Thoracic aorta (tissue), 2 donors: ENCODE measurements at regions not wholly inside any gene's neighbourhood (a gene's known extent, or its start where the extent isn't known, plus 50 kb on each side); places are given as distances from the start of the nearest gene placed in this dataset.

Experiments
- ATAC-seq: fragments of 150-250 bp; one replicate; pipeline ENCODE4 v1.8.0; 2017; ENCODE audit warnings: low read depth; ENCODE audit not compliant: insufficient number of reproducible peaks, low FRiP score
- DNase-seq: peaks from one replicate; pipeline ENCODE4 v3.0.0-alpha.2; 2020; ENCODE audit warnings: low spot score
- H3K27ac ChIP-seq, 2 donors: fragments of 200-600 bp; sonication (generic); 1 replicate in 1 of 2; 2 replicates in 1 of 2; pipeline ENCODE4 v1.5.1; 2016; ENCODE audit warnings: mild to moderate bottlenecking in 2 of 2, moderate library complexity in 2 of 2
- H3K27me3 ChIP-seq: fragments of 200-600 bp; sonication (generic); replicated peaks from 2 replicates; pipeline ENCODE4 v1.6.0; 2016; ENCODE audit warnings: mild to moderate bottlenecking; ENCODE audit not compliant: insufficient read depth
- H3K36me3 ChIP-seq: fragments of 200-600 bp; sonication (generic); one replicate; pipeline ENCODE4 v1.5.1; 2016
- H3K4me1 ChIP-seq, 2 donors: fragments of 200-600 bp; sonication (generic); 1 replicate in 1 of 2; 2 replicates in 1 of 2; pipeline versions ENCODE4 v1.5.1 to v1.6.0; 2016; ENCODE audit warnings: low read depth in 2 of 2, mild to moderate bottlenecking in 1 of 2; ENCODE audit not compliant: control insufficient read depth in 1 of 2
- H3K4me3 ChIP-seq: fragments of 200-600 bp; sonication (generic); 2 replicates; pipeline ENCODE4 v1.5.1; 2016; ENCODE audit warnings: mild to moderate bottlenecking
- H3K9me3 ChIP-seq: fragments of 200-600 bp; sonication (generic); 2 replicates; pipeline ENCODE4 v1.5.1; 2016
- TF ChIP-seq, protein P1 (sequence below): fragments of 200-600 bp; sonication (generic); IDR thresholded peaks from one replicate; pipeline ENCODE4 v1.5.1; 2019; ENCODE audit warnings: antibody characterized with exemption

DNA sequence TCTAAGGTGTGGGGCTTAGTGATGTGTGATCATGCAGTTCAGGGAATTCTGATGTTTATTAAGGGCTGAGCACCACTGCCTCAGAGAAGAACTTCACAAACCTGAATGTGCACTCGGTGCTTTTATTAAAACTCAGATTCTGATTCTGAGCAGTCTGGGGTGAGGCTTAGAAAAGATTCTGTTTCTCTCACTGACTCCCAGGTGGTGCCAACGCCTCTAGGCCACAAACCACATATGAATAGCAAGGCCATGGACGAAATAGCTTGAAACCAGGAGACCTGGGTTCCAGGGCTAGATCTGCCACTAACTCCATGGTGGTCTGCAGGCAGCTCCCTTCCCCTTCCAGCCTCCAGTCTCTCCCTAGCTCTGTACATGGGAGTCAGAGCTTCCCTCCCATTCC lies 169.1 kb downstream of the HS3ST3B1 start:
- no peaks in the 10 kb centered on the region for H3K9me3 ChIP-seq
- H3K27me3 ChIP-seq = no peaks in the 10 kb centered on the region
- TF ChIP-seq, protein P1, sequence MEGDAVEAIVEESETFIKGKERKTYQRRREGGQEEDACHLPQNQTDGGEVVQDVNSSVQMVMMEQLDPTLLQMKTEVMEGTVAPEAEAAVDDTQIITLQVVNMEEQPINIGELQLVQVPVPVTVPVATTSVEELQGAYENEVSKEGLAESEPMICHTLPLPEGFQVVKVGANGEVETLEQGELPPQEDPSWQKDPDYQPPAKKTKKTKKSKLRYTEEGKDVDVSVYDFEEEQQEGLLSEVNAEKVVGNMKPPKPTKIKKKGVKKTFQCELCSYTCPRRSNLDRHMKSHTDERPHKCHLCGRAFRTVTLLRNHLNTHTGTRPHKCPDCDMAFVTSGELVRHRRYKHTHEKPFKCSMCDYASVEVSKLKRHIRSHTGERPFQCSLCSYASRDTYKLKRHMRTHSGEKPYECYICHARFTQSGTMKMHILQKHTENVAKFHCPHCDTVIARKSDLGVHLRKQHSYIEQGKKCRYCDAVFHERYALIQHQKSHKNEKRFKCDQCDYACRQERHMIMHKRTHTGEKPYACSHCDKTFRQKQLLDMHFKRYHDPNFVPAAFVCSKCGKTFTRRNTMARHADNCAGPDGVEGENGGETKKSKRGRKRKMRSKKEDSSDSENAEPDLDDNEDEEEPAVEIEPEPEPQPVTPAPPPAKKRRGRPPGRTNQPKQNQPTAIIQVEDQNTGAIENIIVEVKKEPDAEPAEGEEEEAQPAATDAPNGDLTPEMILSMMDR = no peak
- no peak overlapping the region for H3K27ac ChIP-seq
- no peak for ATAC-seq
- H3K4me1 ChIP-seq = no peaks in the 10 kb centered on the region
- DNase-seq = no peak
- H3K4me3 ChIP-seq = no peak overlapping the region
- no peaks in the 10 kb centered on the region for H3K36me3 ChIP-seq

DNA sequence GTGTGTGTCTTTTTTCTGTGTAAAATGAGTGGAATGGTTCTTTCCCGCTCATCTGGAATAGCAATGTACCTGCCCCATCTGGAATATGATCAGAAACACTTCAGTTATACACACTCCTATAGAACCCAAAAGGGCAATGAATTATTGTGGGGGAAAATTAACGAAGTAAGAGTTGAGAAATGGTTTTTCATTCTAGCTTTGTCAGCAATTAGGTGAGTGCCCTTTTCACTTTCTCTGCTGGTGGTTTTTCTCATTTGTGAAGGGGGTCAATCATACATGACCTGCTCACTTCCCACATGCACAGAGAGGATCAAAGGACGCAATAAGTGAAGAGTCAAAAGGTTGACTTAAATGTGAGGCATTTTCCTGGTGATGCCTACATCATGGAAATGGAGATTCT lies 168.0 kb downstream of the HS3ST3B1 start:
- TF ChIP-seq, protein P1 = no peak
- no peaks in the 10 kb centered on the region for H3K27me3 ChIP-seq
- no peaks in the 10 kb centered on the region for H3K36me3 ChIP-seq
- no peak for ATAC-seq
- no peak for DNase-seq
- no peaks in the 10 kb centered on the region for H3K9me3 ChIP-seq
- H3K4me3 ChIP-seq = no peak overlapping the region
- H3K27ac ChIP-seq = no peak overlapping the region
- no peaks in the 10 kb centered on the region for H3K4me1 ChIP-seq

DNA sequence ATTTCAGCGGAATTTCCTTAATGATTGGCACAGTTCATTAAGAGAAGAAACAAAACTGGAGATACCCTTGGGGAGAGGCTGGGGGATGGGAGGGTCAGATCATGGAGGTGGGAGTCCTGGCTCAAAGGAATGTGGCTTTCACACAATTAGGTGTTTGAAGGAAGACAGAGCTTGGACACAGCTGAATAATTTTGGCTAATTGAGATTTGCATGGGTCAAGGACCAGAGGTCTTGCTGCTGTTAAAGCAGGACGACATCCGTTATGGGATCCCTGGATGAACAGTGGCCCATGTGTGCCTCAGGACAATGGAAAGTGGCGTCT lies 160.3 kb downstream of the HS3ST3B1 start:
- ATAC-seq (no peak), DNase-seq (no peak)
- Histone ChIP-seq H3K9me3 (no peaks in the 10 kb centered on the region), H3K36me3 (no peaks in the 10 kb centered on the region), H3K4me1 (no peaks in the 10 kb centered on the region), H3K27me3 (no peaks in the 10 kb centered on the region), H3K4me3 (no peak overlapping the region), H3K27ac (no peak overlapping the region)
- TF ChIP-seq, protein P1 = no peak

DNA sequence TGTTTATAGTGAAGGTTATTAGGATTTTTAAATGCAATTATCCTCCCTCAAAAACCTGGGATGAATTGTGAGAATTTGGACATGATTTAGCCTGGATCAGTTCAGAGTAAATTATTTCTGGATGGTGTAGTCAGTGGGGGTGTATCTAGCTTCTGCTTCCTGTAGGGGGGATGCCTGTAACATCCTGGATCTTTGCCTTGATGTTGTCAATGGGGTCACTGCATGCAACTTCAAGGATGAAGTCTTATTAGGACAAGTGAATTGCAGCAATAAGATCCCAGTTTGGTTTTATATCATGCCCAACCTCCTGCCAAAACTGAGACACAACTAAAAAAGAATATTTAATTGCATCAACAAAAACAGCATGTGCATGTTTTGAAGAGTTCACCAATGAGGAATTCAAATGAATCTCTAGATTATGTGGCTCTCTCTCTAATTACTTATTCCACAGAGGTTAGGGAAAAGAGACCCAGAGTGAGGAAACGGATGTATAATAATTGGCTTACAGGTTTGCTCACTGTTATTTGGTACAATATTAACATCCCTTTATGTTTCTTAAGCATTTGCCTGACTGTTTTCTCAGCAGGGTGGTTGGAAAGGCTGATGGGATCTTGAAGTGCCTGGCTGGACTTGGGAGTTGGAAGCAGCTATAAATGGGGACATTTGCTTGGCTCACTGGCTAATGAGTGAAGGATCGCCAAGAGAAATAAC lies 159.8 kb downstream of the HS3ST3B1 start:
- no peak overlapping the region for H3K4me3 ChIP-seq
- TF ChIP-seq, protein P1 = no peak
- ATAC-seq = no peak
- DNase-seq = no peak
- no peaks in the 10 kb centered on the region for H3K4me1 ChIP-seq
- no peaks in the 10 kb centered on the region for H3K9me3 ChIP-seq
- H3K27ac ChIP-seq = no peak overlapping the region
- no peaks in the 10 kb centered on the region for H3K27me3 ChIP-seq
- no peaks in the 10 kb centered on the region for H3K36me3 ChIP-seq

DNA sequence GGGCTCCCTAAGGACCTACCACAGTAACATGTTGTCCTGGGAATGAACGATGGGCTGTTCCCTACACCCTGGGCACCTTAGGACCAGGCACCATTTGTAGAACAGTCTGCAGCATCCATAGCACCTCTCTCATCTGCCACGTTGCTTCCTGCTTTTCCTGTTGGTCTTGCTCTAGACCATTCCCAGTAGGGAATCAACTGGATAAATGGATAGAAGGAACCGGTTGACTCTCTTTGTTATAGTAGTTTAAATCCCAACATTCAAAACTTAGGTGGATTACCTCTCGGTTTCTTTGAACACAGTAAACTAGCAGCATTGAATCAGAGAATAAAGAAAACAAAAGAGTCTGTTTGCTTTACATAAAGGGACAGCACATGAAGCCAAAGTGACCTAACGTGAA lies 159.1 kb downstream of the HS3ST3B1 start:
- Histone ChIP-seq H3K4me1 (no peaks in the 10 kb centered on the region), H3K4me3 (no peak overlapping the region), H3K27me3 (no peaks in the 10 kb centered on the region), H3K9me3 (no peaks in the 10 kb centered on the region), H3K36me3 (no peaks in the 10 kb centered on the region), H3K27ac (no peak overlapping the region)
- DNase-seq (no peak), ATAC-seq (no peak)
- TF ChIP-seq, protein P1 = no peak
